Neuron (in vitro differentiated cells): ENCODE measurements at regions not wholly inside any gene's neighbourhood (a gene's known extent, or its start where the extent isn't known, plus 50 kb on each side); places are given as distances from the start of the nearest gene placed in this dataset.
"Not testable (repeated sequence)": the region's sequence is repeated elsewhere in the genome, so short reads cannot be mapped to it uniquely, and the experiment has no call there.

ENCODE experiments used
- H2AFZ ChIP-seq: one replicate; pipeline ENCODE4 v1.6.1; 2013; ENCODE audit warnings: low read depth, mild to moderate bottlenecking, inconsistent platforms, low read length, moderate library complexity
- H3K27me3 ChIP-seq: one replicate; pipeline ENCODE4 v1.6.1; 2013; ENCODE audit warnings: low read length; ENCODE audit not compliant: insufficient read depth
- H3K36me3 ChIP-seq: one replicate; pipeline ENCODE4 v1.6.1; 2013; ENCODE audit warnings: low read length; ENCODE audit not compliant: insufficient read depth
- H3K4me1 ChIP-seq: one replicate; pipeline ENCODE4 v1.6.1; 2013; ENCODE audit warnings: low read length; ENCODE audit not compliant: insufficient read depth
- H3K4me3 ChIP-seq: 2 replicates; pipeline ENCODE4 v1.5.1; 2013; ENCODE audit warnings: mild to moderate bottlenecking, low read length, moderate library complexity
- H3K9me3 ChIP-seq: one replicate; pipeline ENCODE4 v1.6.1; 2013; ENCODE audit warnings: low read length

DNA sequence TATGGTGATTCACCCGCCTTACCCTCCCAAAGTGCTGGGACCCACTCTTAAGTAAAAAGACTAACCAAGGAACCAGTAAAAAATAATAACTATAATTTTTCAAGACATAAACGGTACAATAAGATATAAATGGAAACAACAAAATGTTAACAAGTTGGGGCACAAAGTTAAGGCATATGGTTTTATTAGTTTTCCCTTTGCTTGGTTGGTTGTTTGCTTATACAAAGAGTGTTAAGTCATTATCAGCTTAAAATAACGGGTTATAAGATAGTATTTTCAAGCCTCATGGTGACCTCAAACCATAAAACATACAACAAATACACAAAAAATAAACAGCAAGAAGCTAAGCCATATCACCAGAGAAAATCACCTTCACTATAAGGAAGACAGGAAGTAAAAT lies 406.1 kb downstream of the SEC23A start:
- Histone ChIP-seq H3K4me1 (no peaks in the 10 kb centered on the region), H3K4me3 (no peak overlapping the region), H3K27me3 (no peaks in the 10 kb centered on the region), H2AFZ (no peak overlapping the region), H3K36me3 (no peaks in the 10 kb centered on the region), H3K9me3 (no peaks in the 10 kb centered on the region)

DNA sequence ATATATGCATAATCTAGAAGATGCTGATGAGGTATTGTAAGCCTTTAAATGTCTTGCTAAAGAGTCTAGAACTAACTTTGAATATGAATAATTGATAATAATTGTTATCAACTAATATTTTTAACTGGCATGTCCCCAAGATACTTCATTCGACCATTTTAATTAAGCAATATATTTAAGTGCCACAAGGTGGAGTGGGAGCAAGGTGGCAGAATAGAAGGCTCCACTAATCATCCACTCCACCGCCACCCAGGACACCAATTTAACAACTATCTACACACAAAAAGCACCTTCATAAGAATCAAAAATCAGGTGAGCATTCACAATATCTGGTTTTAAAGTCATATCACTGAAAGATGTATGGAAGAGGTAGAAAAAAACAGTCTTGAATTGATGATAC lies 409.6 kb downstream of the SEC23A start:
- no peaks in the 10 kb centered on the region for H3K36me3 ChIP-seq
- H2AFZ ChIP-seq, result no peak overlapping the region
- H3K27me3 ChIP-seq, result no peaks in the 10 kb centered on the region
- no peaks in the 10 kb centered on the region for H3K9me3 ChIP-seq
- H3K4me3 ChIP-seq, result no peak overlapping the region
- H3K4me1 ChIP-seq, result no peaks in the 10 kb centered on the region

DNA sequence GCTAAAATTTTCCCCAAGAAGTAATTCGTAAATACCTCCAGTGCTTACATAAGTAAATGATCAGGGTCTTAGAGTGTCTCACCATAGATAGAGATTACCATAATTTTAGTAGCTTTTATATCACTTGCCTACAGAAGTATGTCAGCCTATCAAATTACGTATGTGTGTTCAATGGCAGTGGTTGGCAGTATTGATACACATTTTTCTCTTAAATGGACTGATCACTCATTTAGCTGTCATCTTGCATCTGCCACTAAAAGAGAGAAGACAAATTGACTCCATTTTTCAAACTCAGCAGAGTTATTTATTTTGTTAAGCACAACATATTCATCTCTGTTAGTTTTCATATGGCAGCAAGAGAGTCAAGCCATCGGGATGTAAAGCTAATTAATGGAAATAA lies 413.1 kb upstream of the CLEC14A start:
- no peak overlapping the region for H2AFZ ChIP-seq
- H3K27me3 ChIP-seq, result no peaks in the 10 kb centered on the region
- H3K36me3 ChIP-seq, result no peaks in the 10 kb centered on the region
- H3K4me3 ChIP-seq, result no peak overlapping the region
- H3K9me3 ChIP-seq, result no peaks in the 10 kb centered on the region
- H3K4me1 ChIP-seq, result no peaks in the 10 kb centered on the region

DNA sequence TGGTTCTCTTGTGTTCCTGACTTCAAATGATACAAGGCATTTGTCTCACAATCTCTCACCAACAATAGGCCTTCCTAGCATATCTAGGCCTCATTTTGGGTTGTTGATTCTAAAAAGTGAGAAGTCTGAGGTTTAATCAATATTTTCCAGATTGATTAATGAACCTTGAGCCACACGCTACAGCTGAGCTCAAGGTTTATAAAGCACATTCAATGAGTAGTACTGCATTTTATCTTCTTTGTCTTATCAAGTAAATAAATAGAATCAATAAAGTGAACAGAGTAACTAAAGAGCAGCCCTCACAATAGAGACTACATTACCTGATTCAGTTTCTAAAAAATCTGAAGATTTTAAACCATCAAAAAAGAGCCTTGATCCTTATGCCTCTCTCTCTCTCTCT lies 407.5 kb upstream of the CLEC14A start:
- H3K4me3 ChIP-seq, result no peak overlapping the region
- H3K27me3 ChIP-seq, result no peaks in the 10 kb centered on the region
- no peaks in the 10 kb centered on the region for H3K36me3 ChIP-seq
- H2AFZ ChIP-seq, result no peak overlapping the region
- H3K9me3 ChIP-seq, result no peaks in the 10 kb centered on the region
- H3K4me1 ChIP-seq, result no peaks in the 10 kb centered on the region

DNA sequence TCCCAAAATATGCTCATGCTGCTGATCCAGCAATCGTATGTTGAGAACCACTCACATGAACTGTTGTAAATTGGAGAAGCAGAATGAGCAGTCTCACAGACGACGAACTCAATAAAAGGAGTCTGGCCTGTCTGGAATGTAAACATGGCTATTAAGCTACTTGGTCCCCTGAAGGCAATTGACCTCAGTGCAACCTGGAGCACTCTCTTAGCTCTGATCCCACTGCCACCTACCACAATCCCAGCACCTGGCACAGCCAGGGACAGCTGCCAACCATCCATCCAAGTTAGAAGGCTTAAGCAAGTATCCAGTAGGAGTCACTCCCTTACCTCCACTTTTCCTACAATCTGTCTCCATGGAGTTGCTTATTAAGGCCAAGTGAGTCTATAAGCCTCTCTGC lies 406.9 kb upstream of the CLEC14A start:
- Histone ChIP-seq H3K27me3 (no peaks in the 10 kb centered on the region), H3K4me1 (no peaks in the 10 kb centered on the region), H3K9me3 (no peaks in the 10 kb centered on the region), H3K36me3 (no peaks in the 10 kb centered on the region), H3K4me3 (no peak overlapping the region), H2AFZ (no peak overlapping the region)

DNA sequence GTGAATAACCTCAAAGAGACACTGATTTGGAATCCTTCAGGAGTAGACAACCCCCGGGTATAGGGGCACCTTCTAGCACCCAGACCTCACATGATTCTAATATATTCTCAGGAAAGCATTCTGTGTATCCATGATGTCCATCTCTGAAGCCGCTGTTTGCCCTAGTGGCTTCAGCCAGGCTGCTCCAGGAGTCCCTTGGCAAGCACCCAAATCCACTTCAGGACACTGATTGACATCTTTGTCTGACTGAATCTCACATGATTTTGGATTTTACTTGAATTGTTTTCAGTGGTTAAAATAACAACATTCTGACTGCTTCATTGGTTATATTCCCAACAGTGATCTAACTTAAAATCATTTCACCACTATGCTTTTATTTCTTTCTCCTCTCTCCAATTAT lies 390.5 kb upstream of the CLEC14A start:
- no peak overlapping the region for H3K4me3 ChIP-seq
- no peaks in the 10 kb centered on the region for H3K9me3 ChIP-seq
- H3K27me3 ChIP-seq, result no peaks in the 10 kb centered on the region
- H3K36me3 ChIP-seq, result no peaks in the 10 kb centered on the region
- H3K4me1 ChIP-seq, result no peaks in the 10 kb centered on the region
- H2AFZ ChIP-seq, result no peak overlapping the region

DNA sequence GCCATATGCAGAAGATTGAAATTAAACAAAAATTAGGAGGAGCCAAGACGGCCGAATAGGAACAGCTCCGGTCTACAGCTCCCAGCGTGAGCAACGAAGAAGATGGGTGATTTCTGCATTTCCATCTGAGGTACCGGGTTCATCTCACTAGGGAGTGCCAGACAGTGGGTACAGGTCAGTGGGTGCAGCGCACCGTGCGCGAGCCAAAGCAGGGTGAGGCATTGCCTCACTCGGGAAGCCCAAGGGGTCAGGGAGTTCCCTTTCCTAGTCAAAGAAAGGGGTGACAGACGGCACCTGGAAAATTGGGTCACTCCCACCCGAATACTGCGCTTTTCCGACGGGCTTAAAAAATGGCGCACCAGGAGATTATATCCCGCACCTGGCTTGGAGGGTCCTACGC lies 379.0 kb upstream of the CLEC14A start:
- not testable (repeated sequence) for H3K9me3 ChIP-seq, H3K36me3 ChIP-seq, H3K4me1 ChIP-seq, H3K4me3 ChIP-seq, H3K27me3 ChIP-seq, H2AFZ ChIP-seq

DNA sequence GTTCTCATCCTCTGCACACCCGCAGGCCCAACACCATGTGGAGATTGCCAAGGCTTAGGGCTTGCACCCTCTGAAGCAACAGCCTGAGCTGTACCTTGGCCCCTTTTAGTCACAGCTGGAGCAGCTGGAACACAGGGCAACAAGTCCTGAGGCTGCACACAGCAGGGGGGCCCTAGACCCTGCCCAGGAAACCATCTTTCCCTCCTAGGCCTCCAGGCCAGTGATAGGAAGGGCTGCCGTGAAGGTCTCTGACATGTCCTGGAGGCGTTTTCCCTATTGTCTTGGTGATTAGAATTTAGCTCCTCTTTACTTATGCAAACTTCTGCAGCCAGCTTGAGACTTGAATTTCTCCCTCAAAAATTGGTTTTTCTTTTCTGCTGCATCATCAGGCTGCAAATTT lies 373.5 kb upstream of the CLEC14A start:
- Histone ChIP-seq H3K4me1 (no peaks in the 10 kb centered on the region), H3K27me3 (no peaks in the 10 kb centered on the region), H2AFZ (no peak overlapping the region), H3K36me3 (no peaks in the 10 kb centered on the region), H3K4me3 (no peak overlapping the region), H3K9me3 (no peaks in the 10 kb centered on the region)

DNA sequence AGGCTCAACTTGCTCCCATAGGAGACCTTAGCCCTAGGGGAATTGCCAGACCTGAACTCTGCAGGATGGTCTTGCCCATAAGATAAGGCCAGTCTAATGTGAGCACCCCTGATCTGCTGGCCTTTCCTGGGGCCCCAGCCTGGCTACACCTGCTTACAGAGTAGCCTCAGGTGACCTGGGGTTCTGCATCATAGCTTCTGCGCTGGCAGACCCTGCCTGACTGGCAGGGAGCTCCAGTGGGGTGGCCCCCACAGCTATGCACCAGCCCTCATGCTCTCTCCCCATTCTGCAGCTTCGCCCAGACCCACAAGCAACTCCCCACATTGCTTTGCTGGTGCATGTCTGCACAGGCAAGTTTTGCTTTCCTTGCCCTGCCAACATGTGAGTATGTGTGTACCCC lies 371.3 kb upstream of the CLEC14A start:
- Histone ChIP-seq H2AFZ (no peak overlapping the region), H3K4me1 (no peaks in the 10 kb centered on the region), H3K36me3 (no peaks in the 10 kb centered on the region), H3K4me3 (no peak overlapping the region), H3K27me3 (no peaks in the 10 kb centered on the region), H3K9me3 (no peaks in the 10 kb centered on the region)

DNA sequence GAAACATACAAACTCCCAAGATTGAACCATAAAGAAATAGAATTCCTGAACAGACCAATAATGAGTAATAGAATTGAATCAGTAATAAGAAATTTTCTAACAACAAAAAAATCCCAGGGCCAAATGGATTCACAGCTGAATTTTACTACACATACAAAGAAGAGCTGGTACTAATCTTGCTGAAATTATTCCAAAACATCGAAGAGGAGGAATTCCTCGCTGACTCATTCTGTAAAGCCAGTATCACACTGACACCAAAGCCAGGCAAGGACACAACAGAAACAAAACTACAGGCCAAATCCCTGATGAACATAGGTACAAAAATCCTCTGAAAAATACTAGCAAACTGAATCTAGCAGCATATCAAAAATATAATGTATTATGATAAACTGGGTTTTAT lies 367.8 kb upstream of the CLEC14A start:
- H3K36me3 ChIP-seq, result no peaks in the 10 kb centered on the region
- no peaks in the 10 kb centered on the region for H3K27me3 ChIP-seq
- H2AFZ ChIP-seq, result no peak overlapping the region
- H3K4me1 ChIP-seq, result no peaks in the 10 kb centered on the region
- no peaks in the 10 kb centered on the region for H3K9me3 ChIP-seq
- no peak overlapping the region for H3K4me3 ChIP-seq

DNA sequence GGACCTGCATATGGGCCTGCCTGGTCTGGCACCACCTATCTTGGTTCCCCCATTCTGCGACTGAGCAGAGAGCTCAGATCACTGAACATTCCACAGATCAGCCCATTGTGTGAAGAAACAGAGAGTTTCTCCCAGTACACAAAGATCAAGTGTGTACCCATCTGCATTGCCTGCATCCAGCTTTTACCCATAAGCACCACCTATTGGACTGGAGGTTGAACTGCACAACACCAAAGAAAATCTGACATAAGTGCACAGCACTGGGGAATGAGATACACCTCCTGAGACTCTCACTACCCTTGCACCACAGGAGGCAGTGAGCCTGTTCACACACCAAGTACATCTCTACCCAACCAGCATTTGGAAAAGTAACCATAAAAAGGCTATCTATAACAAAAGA lies 362.6 kb upstream of the CLEC14A start:
- peaks cover 7% of the 10 kb centered on the region for H3K4me1 ChIP-seq
- H2AFZ ChIP-seq, result no peak overlapping the region
- no peaks in the 10 kb centered on the region for H3K9me3 ChIP-seq
- H3K27me3 ChIP-seq, result no peaks in the 10 kb centered on the region
- no peaks in the 10 kb centered on the region for H3K36me3 ChIP-seq
- H3K4me3 ChIP-seq, result no peak overlapping the region

DNA sequence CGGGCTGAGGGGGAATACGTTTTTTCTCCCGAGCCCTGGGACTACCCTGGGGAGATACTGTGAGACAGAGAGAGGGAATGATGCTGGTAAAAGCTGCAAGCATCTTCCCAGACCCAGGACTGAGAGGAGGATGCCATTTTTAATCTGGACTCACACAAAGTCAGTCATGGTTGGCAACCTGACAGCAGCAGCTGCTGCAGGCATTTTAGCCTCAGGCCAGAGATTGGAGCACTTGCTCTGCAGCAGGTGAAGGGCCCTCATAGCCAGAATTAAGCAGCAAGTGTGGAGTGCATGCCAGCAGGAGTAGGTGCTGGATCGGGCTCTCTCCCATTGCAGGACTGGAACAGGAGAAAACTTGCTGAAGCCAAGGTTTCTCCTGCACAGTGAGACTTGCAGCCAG lies 361.1 kb upstream of the CLEC14A start:
- H3K4me1 ChIP-seq, result peaks cover 9% of the 10 kb centered on the region
- H2AFZ ChIP-seq, result no peak overlapping the region
- H3K27me3 ChIP-seq, result no peaks in the 10 kb centered on the region
- H3K4me3 ChIP-seq, result no peak overlapping the region
- no peaks in the 10 kb centered on the region for H3K9me3 ChIP-seq
- H3K36me3 ChIP-seq, result no peaks in the 10 kb centered on the region

DNA sequence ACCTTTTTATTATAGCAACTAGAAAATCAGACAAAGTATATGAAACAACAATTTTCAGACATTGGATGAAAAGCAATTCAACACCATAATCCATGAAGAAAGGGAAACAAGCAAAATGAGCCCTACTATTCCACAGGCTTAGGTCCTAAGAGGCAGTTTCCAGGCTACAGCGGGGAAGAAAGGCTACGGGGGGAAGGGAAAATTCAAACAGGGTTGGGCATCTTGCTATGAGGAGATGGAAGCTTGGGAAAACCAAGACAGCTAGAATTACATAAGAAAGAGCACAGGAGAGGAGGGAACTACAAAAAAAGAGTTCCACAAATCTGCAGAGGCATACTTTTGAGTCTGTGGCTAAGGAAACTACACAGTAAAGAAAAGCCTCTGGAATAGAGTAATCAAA lies 356.0 kb upstream of the CLEC14A start:
- Histone ChIP-seq H3K27me3 (no peaks in the 10 kb centered on the region), H3K4me1 (peaks cover 9% of the 10 kb centered on the region), H3K9me3 (no peaks in the 10 kb centered on the region), H3K4me3 (no peak overlapping the region), H3K36me3 (no peaks in the 10 kb centered on the region), H2AFZ (no peak overlapping the region)

DNA sequence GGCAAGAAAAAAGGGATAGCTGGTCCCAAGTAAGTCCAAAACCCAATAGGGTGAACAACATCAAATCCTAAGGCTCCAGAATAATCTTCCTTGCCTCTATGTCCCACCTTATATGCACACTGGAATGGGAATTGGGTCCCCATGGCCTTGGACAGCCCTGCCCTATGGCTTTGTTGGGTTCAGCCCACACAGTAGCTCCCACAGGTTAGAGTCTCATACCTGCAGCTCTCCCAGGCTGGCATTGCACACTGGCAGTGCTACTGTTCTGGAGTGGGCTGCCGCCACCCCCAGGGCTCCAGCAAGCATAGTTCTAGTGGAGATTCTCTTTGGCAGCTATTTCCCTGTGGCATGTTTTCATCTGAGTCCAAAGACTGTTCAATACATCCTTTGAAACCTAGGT lies 352.4 kb upstream of the CLEC14A start:
- Histone ChIP-seq H3K27me3 (no peaks in the 10 kb centered on the region), H3K36me3 (no peaks in the 10 kb centered on the region), H3K9me3 (no peaks in the 10 kb centered on the region), H2AFZ (no peak overlapping the region), H3K4me3 (no peak overlapping the region), H3K4me1 (no peaks in the 10 kb centered on the region)
